Testis (tissue), 2 donors: ENCODE measurements at regions not wholly inside any gene's neighbourhood (a gene's known extent, or its start where the extent isn't known, plus 50 kb on each side); places are given as distances from the start of the nearest gene placed in this dataset.

Source experiments
- CTCF ChIP-seq, 3 experiments: fragments of 450-650 bp in 2 of 3; fragments of 200-600 bp in 1 of 3; sonication (generic) in 1 of 3; IDR thresholded peaks; one replicate each; pipeline ENCODE4 v1.5.1; 2016 to 2019; ENCODE audit warnings: antibody characterized with exemption in 3 of 3, mild to moderate bottlenecking in 2 of 3, moderate library complexity in 1 of 3
- POLR2A ChIP-seq: fragments of 450-650 bp; IDR thresholded peaks from one replicate; pipeline ENCODE4 v1.6.1; 2017; ENCODE audit warnings: antibody characterized with exemption, mild to moderate bottlenecking, moderate library complexity

- TF ChIP-seq CTCF (IDR thresholded peaks at IDR 0.05) (no peak), POLR2A (no peak)
These were observed 162.7 kb downstream of the C9orf50 start for GRCh38 chr9:129458155-129458661.
